Trophoblast cell (in vitro differentiated cells and primary cell): ENCODE measurements at regions not wholly inside any gene's neighbourhood (a gene's known extent, or its start where the extent isn't known, plus 50 kb on each side); places are given as distances from the start of the nearest gene placed in this dataset.

Source experiments
- DNase-seq, 2 donors: peaks; one replicate each; pipeline ENCODE4 v3.0.0-alpha.2; 2016
- H2AFZ ChIP-seq: 2 replicates; pipeline ENCODE4 v1.6.1; 2013; ENCODE audit warnings: low read length, moderate library complexity, mild to moderate bottlenecking; ENCODE audit not compliant: insufficient read depth, poor library complexity
- H2AK5ac ChIP-seq: 2 replicates; pipeline ENCODE4 v1.6.1; 2013; ENCODE audit warnings: mild to moderate bottlenecking, low read length
- H2BK120ac ChIP-seq: 2 replicates; pipeline ENCODE4 v1.6.1; 2013; ENCODE audit warnings: low read length, mild to moderate bottlenecking, moderate library complexity; ENCODE audit not compliant: insufficient read depth, poor library complexity
- H2BK12ac ChIP-seq: 2 replicates; pipeline ENCODE4 v1.6.1; 2013; ENCODE audit warnings: mild to moderate bottlenecking, low read length, moderate library complexity
- H2BK5ac ChIP-seq: 2 replicates; pipeline ENCODE4 v1.6.1; 2013; ENCODE audit warnings: low read length, low read depth, moderate library complexity, mild to moderate bottlenecking; ENCODE audit not compliant: poor library complexity
- H3K14ac ChIP-seq: 2 replicates; pipeline ENCODE4 v1.6.1; 2013; ENCODE audit warnings: mild to moderate bottlenecking, low read length
- H3K18ac ChIP-seq: 2 replicates; pipeline ENCODE4 v1.6.1; 2013; ENCODE audit warnings: mild to moderate bottlenecking, low read length
- H3K23ac ChIP-seq: 2 replicates; pipeline ENCODE4 v1.6.1; 2013; ENCODE audit warnings: low read length
- H3K27ac ChIP-seq: 2 replicates; pipeline ENCODE4 v1.5.1; 2013; ENCODE audit warnings: low read depth, mild to moderate bottlenecking, inconsistent platforms, low read length, moderate library complexity
- H3K27me3 ChIP-seq: 2 replicates; pipeline ENCODE4 v1.6.1; 2013; ENCODE audit warnings: inconsistent platforms, mild to moderate bottlenecking, low read length, moderate library complexity; ENCODE audit not compliant: insufficient read depth
- H3K36me3 ChIP-seq, 2 experiments: 1 replicate in 1 of 2; 2 replicates in 1 of 2; pipeline ENCODE4 v1.6.1; 2013; ENCODE audit warnings: low read length in 2 of 2, mild to moderate bottlenecking in 2 of 2, moderate library complexity in 1 of 2; ENCODE audit not compliant: insufficient read depth in 2 of 2, control insufficient read depth in 1 of 2
- H3K4ac ChIP-seq: 2 replicates; pipeline ENCODE4 v1.6.1; 2013; ENCODE audit warnings: low read depth, mild to moderate bottlenecking, low read length, moderate library complexity
- H3K4me1 ChIP-seq, 2 experiments: 1 replicate in 1 of 2; 2 replicates in 1 of 2; pipeline ENCODE4 v1.6.1; 2013; ENCODE audit warnings: low read length in 2 of 2, mild to moderate bottlenecking in 2 of 2, moderate library complexity in 1 of 2; ENCODE audit not compliant: insufficient read depth in 2 of 2, control insufficient read depth in 1 of 2
- H3K4me2 ChIP-seq: 2 replicates; pipeline ENCODE4 v1.6.1; 2013; ENCODE audit warnings: inconsistent platforms, mild to moderate bottlenecking, low read length, moderate library complexity
- H3K4me3 ChIP-seq: 2 replicates; pipeline ENCODE4 v1.5.1; 2013; ENCODE audit warnings: mild to moderate bottlenecking, low read depth, low read length, inconsistent platforms
- H3K79me1 ChIP-seq: one replicate; pipeline ENCODE4 v1.6.1; 2013; ENCODE audit warnings: low read length
- H3K79me2 ChIP-seq: 2 replicates; pipeline ENCODE4 v1.6.1; 2013; ENCODE audit warnings: low read length, mild to moderate bottlenecking; ENCODE audit not compliant: control insufficient read depth, insufficient read depth, poor library complexity
- H3K9ac ChIP-seq: 2 replicates; pipeline ENCODE4 v1.6.1; 2013; ENCODE audit warnings: mild to moderate bottlenecking, low read length
- H3K9me3 ChIP-seq: 2 replicates; pipeline ENCODE4 v1.6.1; 2013; ENCODE audit warnings: low read depth, mild to moderate bottlenecking, control low read depth, inconsistent platforms, low read length; ENCODE audit not compliant: insufficient read depth
- H4K12ac ChIP-seq: 2 replicates; pipeline ENCODE4 v1.6.1; 2013; ENCODE audit warnings: low read depth, mild to moderate bottlenecking, low read length, moderate library complexity
- H4K8ac ChIP-seq: 2 replicates; pipeline ENCODE4 v1.6.1; 2013; ENCODE audit warnings: low read depth, mild to moderate bottlenecking, low read length, moderate library complexity
- H4K91ac ChIP-seq: one replicate; pipeline ENCODE4 v1.6.1; 2013; ENCODE audit warnings: low read depth, mild to moderate bottlenecking, low read length, moderate library complexity
- WGBS: extraction: QIAGEN DNeasy Blood & Tissue Kit; methylation state at CpG from one replicate; pipeline ENCODE4 v1.1.7; 2013; ENCODE audit warnings: missing lambda C conversion rate; ENCODE audit not compliant: insufficient read length, insufficient coverage; ENCODE audit errors: extremely low coverage; 5-methylcytosine and 5-hydroxymethylcytosine counted together

GRCh38 chr9:116027511-116027910 is 126.1 kb upstream of the PAPPA start:
- no peaks in the 10 kb centered on the region for H3K79me2 ChIP-seq
- no peak overlapping the region for H3K9ac ChIP-seq
- H2BK120ac ChIP-seq: no peak overlapping the region
- H3K27ac ChIP-seq: no peak overlapping the region
- H3K23ac ChIP-seq: no peak overlapping the region
- H4K8ac ChIP-seq: no peak overlapping the region
- H3K14ac ChIP-seq: no peak overlapping the region
- no peak overlapping the region for H3K4me3 ChIP-seq
- no CpG with 5 or more reads among the region's 1 CpG for whole genome bisulfite sequencing
- no peak overlapping the region for H2BK12ac ChIP-seq
- no peak overlapping the region for H4K91ac ChIP-seq
- no peaks in the 10 kb centered on the region for H3K4me1 ChIP-seq
- no peaks in the 10 kb centered on the region for H3K9me3 ChIP-seq
- H2AFZ ChIP-seq: no peak overlapping the region
- no peak overlapping the region for H2BK5ac ChIP-seq
- H3K36me3 ChIP-seq: no peaks in the 10 kb centered on the region
- H3K18ac ChIP-seq: no peak overlapping the region
- no peak overlapping the region for H2AK5ac ChIP-seq
- no peak overlapping the region for H4K12ac ChIP-seq
- no peaks in the 10 kb centered on the region for H3K27me3 ChIP-seq
- no peaks in the 10 kb centered on the region for H3K79me1 ChIP-seq
- no peak overlapping the region for H3K4ac ChIP-seq
- peak in 1 of 2 donors; percentile 28 for DNase-seq
- no peak overlapping the region for H3K4me2 ChIP-seq

- H3K4me2 ChIP-seq: no peak overlapping the region
- no peak overlapping the region for H4K8ac ChIP-seq
Measured at GRCh38 chr9:116027951-116028350, 125.6 kb upstream of the PAPPA start.

GRCh38 chr9:116030517-116030916 is 123.1 kb upstream of the PAPPA start:
- Histone ChIP-seq H2BK120ac (no peak overlapping the region), H4K12ac (no peak overlapping the region), H3K79me2 (no peaks in the 10 kb centered on the region), H3K79me1 (no peaks in the 10 kb centered on the region), H3K27ac (no peak overlapping the region), H3K18ac (no peak overlapping the region), H3K4me2 (no peak overlapping the region), H2BK5ac (no peak overlapping the region), H3K36me3 (no peaks in the 10 kb centered on the region), H2AK5ac (no peak overlapping the region), H3K23ac (no peak overlapping the region), H2BK12ac (no peak overlapping the region), H4K91ac (no peak overlapping the region), H3K9me3 (no peaks in the 10 kb centered on the region), H3K27me3 (no peaks in the 10 kb centered on the region), H3K4me3 (no peak overlapping the region), H3K14ac (no peak overlapping the region), H2AFZ (no peak overlapping the region), H3K4ac (no peak overlapping the region), H3K4me1 (no peaks in the 10 kb centered on the region), H4K8ac (no peak overlapping the region), H3K9ac (no peak overlapping the region)
- no peak for DNase-seq

More at GRCh38 chr9:116027951-116028350, 125.6 kb upstream of the PAPPA start:
- Histone ChIP-seq H3K4ac (no peak overlapping the region), H3K4me3 (no peak overlapping the region), H2AFZ (no peak overlapping the region), H3K18ac (no peak overlapping the region), H2BK12ac (no peak overlapping the region), H3K27me3 (no peaks in the 10 kb centered on the region), H2BK5ac (no peak overlapping the region), H3K9ac (no peak overlapping the region), H4K12ac (no peak overlapping the region), H2BK120ac (no peak overlapping the region), H3K14ac (no peak overlapping the region), H2AK5ac (no peak overlapping the region), H3K79me1 (no peaks in the 10 kb centered on the region), H3K4me1 (no peaks in the 10 kb centered on the region), H3K79me2 (no peaks in the 10 kb centered on the region), H3K27ac (no peak overlapping the region), H3K9me3 (no peaks in the 10 kb centered on the region), H3K23ac (no peak overlapping the region), H3K36me3 (no peaks in the 10 kb centered on the region), H4K91ac (no peak overlapping the region)
- no CpG with 5 or more reads among the region's 1 CpG for WGBS
- DNase-seq: no peak

- no peaks in the 10 kb centered on the region for H3K9me3 ChIP-seq
- WGBS: no CpG with 5 or more reads among the region's 4 CpGs
Measured at GRCh38 chr9:116032683-116033440, 120.7 kb upstream of the PAPPA start.

More at GRCh38 chr9:116032683-116033440, 120.7 kb upstream of the PAPPA start:
- Histone ChIP-seq H3K4me2 (no peak overlapping the region), H3K9ac (no peak overlapping the region), H3K79me2 (no peaks in the 10 kb centered on the region), H3K23ac (no peak overlapping the region), H3K36me3 (no peaks in the 10 kb centered on the region), H4K8ac (no peak overlapping the region), H3K27me3 (no peaks in the 10 kb centered on the region), H2BK120ac (no peak overlapping the region), H3K27ac (no peak overlapping the region), H2AK5ac (no peak overlapping the region), H3K4me3 (no peak overlapping the region), H3K14ac (no peak overlapping the region), H4K12ac (no peak overlapping the region), H3K4me1 (no peaks in the 10 kb centered on the region), H2BK5ac (no peak overlapping the region), H3K79me1 (no peaks in the 10 kb centered on the region), H3K4ac (no peak overlapping the region), H4K91ac (no peak overlapping the region), H2BK12ac (no peak overlapping the region), H3K18ac (no peak overlapping the region), H2AFZ (no peak overlapping the region)
- no peak for DNase-seq
